Panc1 (cell line): ENCODE measurements at regions not wholly inside any gene's neighbourhood (a gene's known extent, or its start where the extent isn't known, plus 50 kb on each side); places are given as distances from the start of the nearest gene placed in this dataset.

Source experiments
- ATAC-seq: fragments of 200-7000 bp; cut with Tn5 transposase; 2 replicates; pipeline ENCODE4 v1.9.1; 2020; ENCODE audit warnings: mild to moderate bottlenecking, moderate library complexity
- BruUV-seq: library from RNA; stranded (reverse); fragments of 400-500 nt; replicated peaks from 2 replicates; lab custom pipeline; 2021; lab: Mats Ljungman, UMichigan
- CTCF ChIA-PET: fragments of 300-600 bp; sonication (Branson Sonifier 250); formaldehyde crosslinking; loops from one replicate; lab custom pipeline; 2022; ENCODE audit warnings: antibody characterized with exemption; lab: Charles Lee
- POLR2A ChIA-PET: fragments of 300-600 bp; sonication (Branson Sonifier 250); formaldehyde crosslinking; loops from one replicate; lab custom pipeline; 2022; ENCODE audit warnings: antibody characterized with exemption; lab: Charles Lee
- DNase-seq: peaks from one replicate; pipeline ENCODE4 v3.0.0-alpha.2; 2010; ENCODE audit warnings: low read depth, low spot score
- H3K27ac ChIP-seq: 2 replicates; pipeline ENCODE4 v1.5.1; 2011; ENCODE audit warnings: mild to moderate bottlenecking, low read length, inconsistent platforms
- H3K27me3 ChIP-seq: fragments of 200-500 bp; sonication (Bioruptor generic); 2 replicates; pipeline ENCODE4 v1.6.0; 2014; ENCODE audit warnings: low read length, inconsistent platforms; ENCODE audit not compliant: control insufficient read depth, insufficient read depth
- H3K36me3 ChIP-seq: fragments of 200-500 bp; sonication (Bioruptor generic); 2 replicates; pipeline ENCODE4 v1.5.1; 2014; ENCODE audit warnings: inconsistent platforms, mild to moderate bottlenecking, low read length, moderate library complexity; ENCODE audit not compliant: control insufficient read depth, insufficient read depth
- H3K4me1 ChIP-seq: 2 replicates; pipeline ENCODE4 v1.5.1; 2011; ENCODE audit warnings: inconsistent platforms, mild to moderate bottlenecking, low read length, moderate library complexity; ENCODE audit not compliant: control insufficient read depth, insufficient read depth
- H3K4me3 ChIP-seq, 2 experiments: 2 replicates each; pipeline ENCODE4 v1.5.1; 2011 to 2012; ENCODE audit warnings: low read depth in 2 of 2, low read length in 2 of 2, mild to moderate bottlenecking in 2 of 2, inconsistent platforms in 1 of 2, moderate library complexity in 1 of 2
- H3K9me3 ChIP-seq: fragments of 200-500 bp; sonication (Bioruptor generic); 2 replicates; pipeline ENCODE4 v1.5.1; 2014; ENCODE audit warnings: low read depth, mild to moderate bottlenecking, inconsistent platforms, low read length, moderate library complexity; ENCODE audit not compliant: control insufficient read depth, insufficient read depth
- CTCF ChIP-seq: fragments of 450-650 bp; IDR thresholded peaks from 2 replicates; pipeline ENCODE4 v1.5.1; 2017; ENCODE audit warnings: mild to moderate bottlenecking
- POLR2AphosphoS5 ChIP-seq: IDR thresholded peaks from 2 replicates; pipeline ENCODE4 v1.6.1; 2012; ENCODE audit warnings: mild to moderate bottlenecking, low read depth, low read length, moderate library complexity
- REST ChIP-seq, 2 experiments: IDR thresholded peaks; 2 replicates each; pipeline ENCODE4 v1.6.1; 2011 to 2012; ENCODE audit warnings: low read depth in 2 of 2, control low read depth in 1 of 2, low read length in 1 of 2, mild to moderate bottlenecking in 1 of 2, moderate library complexity in 1 of 2; ENCODE audit not compliant: insufficient read depth in 1 of 2
- SIN3A ChIP-seq: IDR thresholded peaks from 2 replicates; pipeline ENCODE4 v1.6.1; 2012; ENCODE audit warnings: low read depth, mild to moderate bottlenecking, low read length, moderate library complexity, borderline replicate concordance; ENCODE audit not compliant: insufficient read depth
- TCF7L2 ChIP-seq: IDR thresholded peaks from 2 replicates; pipeline ENCODE4 v1.6.1; 2011; ENCODE audit warnings: mild to moderate bottlenecking, low read depth, low read length, inconsistent platforms
- in situ Hi-C: cut with HindIII; loops from 2 replicates; pipeline ENCODE4 v1.10.0; 2016; ENCODE audit warnings: low sequenced_read_pairs, low pct_unique_long_range_greater_than_20kb
- intact Hi-C: fragments of 100-400 bp; cut with micrococcal nuclease; formaldehyde crosslinking; loops from one replicate; pipeline ENCODE4 v1.10.0; 2022; ENCODE audit not compliant: unreplicated experiment

GRCh38 chr14:76925097-76925441 lies 98.9 kb downstream of the LRRC74A start:
- H3K36me3 ChIP-seq = no peaks in the 10 kb centered on the region
- no peaks in the 10 kb centered on the region for H3K27me3 ChIP-seq
- no peaks in the 10 kb centered on the region for H3K9me3 ChIP-seq
- H3K4me3 ChIP-seq = no peak overlapping the region
- no peak for DNase-seq
- no TSS peak for BruUV-seq
- intact Hi-C loops = no loop called here
- POLR2A ChIA-PET = interaction anchor here (0.6 kb wide), 1 partner anchor 62 kb away, joined by 9 read pairs; no protein-coding TSS in a partner anchor
- CTCF ChIA-PET = interaction anchor here (1.6 kb wide), 1 partner anchor 12 kb away, joined by 9 read pairs; no protein-coding TSS in a partner anchor
- in situ Hi-C loops = no loop called here
- peak overlapping the region; percentile 99; the same call in 1 of the 2 replicates for H3K27ac ChIP-seq
- H3K4me1 ChIP-seq = peaks cover 58% of the 10 kb centered on the region
- ATAC-seq = no peak
- TF ChIP-seq REST (IDR thresholded peaks at IDR 0.05; ENCODE audit: insufficient read depth in 1 of 2, low read depth in 2 of 2, low read length in 1 of 2) (no peak), SIN3A (no peak), CTCF (no peak), POLR2AphosphoS5 (no peak), TCF7L2 (no peak)

- Histone ChIP-seq H3K4me3 (no peak overlapping the region), H3K36me3 (no peaks in the 10 kb centered on the region), H3K27me3 (no peaks in the 10 kb centered on the region), H3K27ac (peak overlapping the region; percentile 99; the same call in 1 of the 2 replicates), H3K9me3 (no peaks in the 10 kb centered on the region), H3K4me1 (peaks cover 59% of the 10 kb centered on the region)
- intact Hi-C loops (no loop called here), in situ Hi-C loops (no loop called here)
- POLR2A ChIA-PET = interaction anchor here (0.6 kb wide), 1 partner anchor 62 kb away, joined by 9 read pairs; no protein-coding TSS in a partner anchor
- no peak for DNase-seq
- CTCF ChIA-PET = interaction anchor here (1.6 kb wide), 1 partner anchor 11 kb away, joined by 9 read pairs; no protein-coding TSS in a partner anchor
- no TSS peak for BruUV-seq
- peak; percentile 31 for ATAC-seq
- TF ChIP-seq POLR2AphosphoS5 (no peak), CTCF (no peak), SIN3A (no peak), REST (IDR thresholded peaks at IDR 0.05; ENCODE audit: insufficient read depth in 1 of 2, low read depth in 2 of 2, low read length in 1 of 2) (no peak), TCF7L2 (no peak)
These were observed 98.3 kb downstream of the LRRC74A start for GRCh38 chr14:76924371-76925096.
